ENCODE measurements at regions not wholly inside any gene's neighbourhood (a gene's known extent, or its start where the extent isn't known, plus 50 kb on each side); places are given as distances from the start of the nearest gene placed in this dataset.

DNA sequence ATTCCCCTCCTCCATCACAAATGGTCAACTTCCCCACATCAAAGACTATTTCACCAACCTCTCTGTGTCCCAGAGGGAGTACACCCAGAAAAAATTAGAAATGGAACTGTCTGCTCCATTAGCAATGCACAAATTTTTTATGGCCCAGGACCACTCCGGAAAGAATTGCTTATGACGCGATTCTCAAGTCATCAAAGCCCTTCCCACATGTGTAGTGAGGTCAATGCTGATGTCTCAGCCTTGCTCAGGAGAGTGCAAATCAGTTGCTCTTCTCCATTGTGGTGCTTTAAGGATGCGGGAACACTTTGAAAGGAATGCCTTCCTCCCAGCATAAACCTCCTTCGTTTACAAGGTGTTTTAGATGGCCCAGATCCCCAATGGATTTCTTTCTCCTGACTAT, 518.3 kb downstream of the PPARGC1A start:
- Mint-ChIP-seq H3K36me3 (no peaks in the 10 kb centered on the region), H3K9me3 (no peaks in the 10 kb centered on the region), H3K27me3 (no peaks in the 10 kb centered on the region), H3K27ac (no peak overlapping the region), H3K4me1 (no peaks in the 10 kb centered on the region), H3K4me3 (no peak overlapping the region)
- DNase-seq: no peak

- Mint-ChIP-seq H3K36me3 (no peaks in the 10 kb centered on the region), H3K4me1 (no peaks in the 10 kb centered on the region), H3K9me3 (no peaks in the 10 kb centered on the region), H3K4me3 (no peak overlapping the region), H3K27me3 (no peaks in the 10 kb centered on the region), H3K27ac (no peak overlapping the region)
- DNase-seq: no peak
Measured at GRCh38 chr4:23369331-23369730, 520.5 kb downstream of the PPARGC1A start.

- H3K4me1 Mint-ChIP-seq: no peaks in the 10 kb centered on the region
Measured at GRCh38 chr4:23368081-23368697, 521.7 kb downstream of the PPARGC1A start.

DNA sequence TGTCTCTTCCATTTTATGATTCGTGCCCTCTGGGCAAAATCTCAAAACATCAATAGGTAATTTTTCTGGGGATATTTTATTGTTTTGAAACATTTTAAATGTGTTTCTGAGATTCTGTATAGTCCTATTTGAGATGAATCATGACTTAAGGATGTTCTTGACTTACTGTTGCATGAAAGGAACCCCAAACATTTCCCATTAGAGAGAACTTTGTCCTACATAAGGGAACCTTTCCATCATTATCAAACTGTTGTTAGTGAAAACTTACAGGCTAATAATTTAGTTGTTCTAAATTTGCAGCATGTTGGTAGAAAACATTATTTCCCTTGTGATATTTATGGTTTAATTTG, 523.3 kb downstream of the PPARGC1A start:
- no peak for DNase-seq
- Mint-ChIP-seq H3K27ac (no peak overlapping the region), H3K36me3 (no peaks in the 10 kb centered on the region), H3K27me3 (no peaks in the 10 kb centered on the region), H3K9me3 (no peaks in the 10 kb centered on the region), H3K4me1 (no peaks in the 10 kb centered on the region), H3K4me3 (no peak overlapping the region)

More at GRCh38 chr4:23368081-23368697, 521.7 kb downstream of the PPARGC1A start:
- no peak for DNase-seq
- Mint-ChIP-seq H3K4me3 (no peak overlapping the region), H3K36me3 (no peaks in the 10 kb centered on the region), H3K27ac (no peak overlapping the region), H3K9me3 (no peaks in the 10 kb centered on the region), H3K27me3 (no peaks in the 10 kb centered on the region)

GRCh38 chr4:23365871-23366556, 523.8 kb downstream of the PPARGC1A start:
- no peaks in the 10 kb centered on the region for H3K9me3 Mint-ChIP-seq
- no peak overlapping the region for H3K27ac Mint-ChIP-seq
- H3K27me3 Mint-ChIP-seq: no peaks in the 10 kb centered on the region
- H3K4me1 Mint-ChIP-seq: no peaks in the 10 kb centered on the region
- no peaks in the 10 kb centered on the region for H3K36me3 Mint-ChIP-seq
- no peak for DNase-seq
- no peak overlapping the region for H3K4me3 Mint-ChIP-seq

- H3K27me3 Mint-ChIP-seq: no peaks in the 10 kb centered on the region
- no peak overlapping the region for H3K4me3 Mint-ChIP-seq
- no peak for DNase-seq
- no peaks in the 10 kb centered on the region for H3K4me1 Mint-ChIP-seq
- no peak overlapping the region for H3K27ac Mint-ChIP-seq
- no peaks in the 10 kb centered on the region for H3K36me3 Mint-ChIP-seq
- no peaks in the 10 kb centered on the region for H3K9me3 Mint-ChIP-seq
Measured at GRCh38 chr4:23365086-23365485, 524.8 kb downstream of the PPARGC1A start.

GRCh38 chr4:23364167-23364566, 525.7 kb downstream of the PPARGC1A start:
- no peak for DNase-seq
- Mint-ChIP-seq H3K9me3 (no peaks in the 10 kb centered on the region), H3K4me1 (no peaks in the 10 kb centered on the region), H3K27ac (no peak overlapping the region), H3K4me3 (no peak overlapping the region), H3K27me3 (no peaks in the 10 kb centered on the region), H3K36me3 (no peaks in the 10 kb centered on the region)

DNA sequence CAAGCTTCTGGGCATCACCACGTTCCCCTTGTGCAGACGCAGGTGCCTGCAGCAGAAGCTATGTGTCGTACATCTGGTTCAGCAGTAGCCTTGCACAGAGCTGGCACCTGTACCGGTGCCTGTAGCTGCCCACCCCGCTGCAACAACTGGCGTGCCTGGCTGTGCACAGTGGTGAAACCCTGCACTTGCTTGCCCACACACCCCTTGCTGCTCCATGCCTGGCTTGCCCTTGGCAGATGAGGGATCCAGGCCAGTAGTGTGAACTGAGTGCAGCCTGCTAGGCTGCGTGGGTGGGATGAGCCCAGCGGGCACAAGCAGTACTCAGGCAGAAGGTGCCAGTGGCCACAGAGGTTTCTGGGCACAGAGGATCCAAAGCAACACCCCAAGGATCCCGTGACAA, 528.4 kb downstream of the PPARGC1A start:
- Mint-ChIP-seq H3K27ac (no peak overlapping the region), H3K36me3 (no peaks in the 10 kb centered on the region), H3K9me3 (no peaks in the 10 kb centered on the region), H3K4me1 (no peaks in the 10 kb centered on the region), H3K4me3 (no peak overlapping the region), H3K27me3 (no peaks in the 10 kb centered on the region)
- DNase-seq: no peak

- H3K9me3 Mint-ChIP-seq: no peaks in the 10 kb centered on the region
- no peaks in the 10 kb centered on the region for H3K36me3 Mint-ChIP-seq
- H3K27ac Mint-ChIP-seq: no peak overlapping the region
- no peaks in the 10 kb centered on the region for H3K4me1 Mint-ChIP-seq
- no peak for DNase-seq
- H3K4me3 Mint-ChIP-seq: no peak overlapping the region
- no peaks in the 10 kb centered on the region for H3K27me3 Mint-ChIP-seq
Measured at GRCh38 chr4:23360718-23361117, 529.1 kb downstream of the PPARGC1A start.

DNA sequence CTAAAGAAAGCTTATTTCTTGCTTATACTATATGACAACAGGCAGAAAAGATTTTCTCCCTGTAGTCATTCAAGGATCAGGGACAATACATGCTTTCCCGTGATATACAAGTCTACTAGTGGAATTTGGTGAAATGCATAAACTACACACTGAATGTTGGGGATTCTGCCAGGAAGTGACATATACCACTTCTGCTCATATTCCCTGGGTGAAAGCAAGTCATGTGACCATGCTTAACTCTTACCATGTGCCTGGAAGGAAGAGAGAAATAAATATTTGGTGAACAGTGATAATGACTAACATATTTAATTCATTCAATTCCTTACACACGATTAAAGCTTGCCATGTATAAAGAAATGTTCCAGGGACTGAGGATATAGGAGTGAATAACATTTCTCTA, 534.6 kb downstream of the PPARGC1A start:
- no peak overlapping the region for H3K4me3 Mint-ChIP-seq

DNA sequence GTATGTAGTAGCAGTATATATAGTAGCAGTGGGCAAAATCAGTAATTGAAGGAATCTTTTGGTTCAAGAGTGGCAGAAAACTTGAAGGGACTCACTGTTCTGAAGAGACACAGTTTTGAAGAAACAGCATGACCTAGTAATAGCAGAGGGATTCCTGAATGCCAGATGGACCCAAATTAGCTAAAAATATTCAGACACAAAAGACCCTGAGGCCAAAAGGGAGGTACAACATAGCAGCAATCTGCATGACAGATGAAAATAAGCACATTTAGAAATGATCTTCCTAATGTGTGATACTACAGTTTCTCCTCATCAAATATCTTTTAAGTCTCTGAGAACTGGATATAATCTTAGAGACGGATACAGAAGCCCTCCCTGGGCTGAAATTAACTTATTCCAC, 536.6 kb downstream of the PPARGC1A start:
- DNase-seq: no peak
- H3K9me3 Mint-ChIP-seq: no peaks in the 10 kb centered on the region
- H3K27ac Mint-ChIP-seq: no peak overlapping the region
- no peaks in the 10 kb centered on the region for H3K4me1 Mint-ChIP-seq
- no peak overlapping the region for H3K4me3 Mint-ChIP-seq
- H3K27me3 Mint-ChIP-seq: no peaks in the 10 kb centered on the region
- no peaks in the 10 kb centered on the region for H3K36me3 Mint-ChIP-seq

More for the DNA sequence above, 534.6 kb downstream of the PPARGC1A start:
- Mint-ChIP-seq H3K27ac (no peak overlapping the region), H3K9me3 (no peaks in the 10 kb centered on the region), H3K36me3 (no peaks in the 10 kb centered on the region), H3K4me1 (no peaks in the 10 kb centered on the region), H3K27me3 (no peaks in the 10 kb centered on the region)
- no peak for DNase-seq

DNA sequence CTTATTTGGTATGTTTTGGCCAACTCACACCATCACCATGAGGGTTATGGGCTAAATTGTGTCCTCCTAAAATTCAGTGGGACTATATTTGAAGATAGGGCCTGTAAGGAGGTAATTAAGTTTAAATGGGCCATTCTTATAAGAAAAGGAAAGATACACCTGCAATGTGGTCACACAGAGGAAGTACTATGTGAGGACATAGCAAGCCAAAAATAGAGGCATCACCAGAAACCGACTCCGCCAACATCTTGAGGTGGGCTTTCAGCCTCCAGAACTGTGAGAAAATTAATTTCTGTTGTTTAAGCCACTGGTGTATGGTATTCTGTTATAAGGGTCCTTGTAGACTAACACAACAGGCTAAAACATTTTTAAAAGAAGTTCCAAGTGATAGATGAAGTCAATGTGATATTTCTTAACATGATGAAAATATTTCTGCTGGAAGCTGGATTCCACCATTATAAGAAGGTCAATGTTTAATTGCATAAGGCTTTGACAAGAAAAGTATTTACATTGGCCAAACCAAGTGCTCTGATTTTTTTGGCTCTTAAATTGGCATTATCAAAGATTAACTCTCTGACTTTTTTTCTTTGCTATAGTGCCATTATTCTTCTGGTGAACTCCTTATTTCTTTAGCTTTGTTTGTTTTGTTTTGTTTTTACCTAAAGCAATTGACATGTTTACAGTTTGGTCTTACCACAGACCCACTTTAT, 540.9 kb downstream of the PPARGC1A start:
- Mint-ChIP-seq H3K4me1 (no peaks in the 10 kb centered on the region), H3K9me3 (no peaks in the 10 kb centered on the region), H3K4me3 (no peak overlapping the region), H3K36me3 (no peaks in the 10 kb centered on the region), H3K27me3 (no peaks in the 10 kb centered on the region), H3K27ac (no peak overlapping the region)
- no peak for DNase-seq

DNA sequence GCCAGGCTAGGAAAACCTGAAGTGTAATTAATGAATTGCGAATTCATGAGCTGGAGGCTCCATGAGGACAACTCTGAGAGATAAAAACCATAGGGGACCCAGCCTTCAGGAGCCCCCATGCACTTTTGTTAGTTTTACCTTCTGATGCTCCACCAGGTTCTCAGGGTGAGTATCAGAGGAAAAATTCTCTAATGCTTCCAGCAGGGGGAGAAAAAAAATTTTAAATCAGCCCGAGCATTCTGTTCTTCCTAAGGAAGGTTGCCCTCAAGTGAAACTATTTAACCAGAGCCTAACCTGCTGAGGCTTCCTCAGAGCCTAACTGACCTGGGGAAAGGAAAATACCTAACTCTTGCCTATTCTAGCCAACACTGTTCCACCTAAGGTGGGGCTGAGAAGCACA, 552.6 kb downstream of the PPARGC1A start:
- H3K27ac Mint-ChIP-seq: no peak overlapping the region
- no peaks in the 10 kb centered on the region for H3K27me3 Mint-ChIP-seq
- peaks cover 2% of the 10 kb centered on the region for H3K36me3 Mint-ChIP-seq
- no peak overlapping the region for H3K4me3 Mint-ChIP-seq
- no peak for DNase-seq
- H3K4me1 Mint-ChIP-seq: peaks cover 28% of the 10 kb centered on the region
- peaks cover 9% of the 10 kb centered on the region for H3K9me3 Mint-ChIP-seq

DNA sequence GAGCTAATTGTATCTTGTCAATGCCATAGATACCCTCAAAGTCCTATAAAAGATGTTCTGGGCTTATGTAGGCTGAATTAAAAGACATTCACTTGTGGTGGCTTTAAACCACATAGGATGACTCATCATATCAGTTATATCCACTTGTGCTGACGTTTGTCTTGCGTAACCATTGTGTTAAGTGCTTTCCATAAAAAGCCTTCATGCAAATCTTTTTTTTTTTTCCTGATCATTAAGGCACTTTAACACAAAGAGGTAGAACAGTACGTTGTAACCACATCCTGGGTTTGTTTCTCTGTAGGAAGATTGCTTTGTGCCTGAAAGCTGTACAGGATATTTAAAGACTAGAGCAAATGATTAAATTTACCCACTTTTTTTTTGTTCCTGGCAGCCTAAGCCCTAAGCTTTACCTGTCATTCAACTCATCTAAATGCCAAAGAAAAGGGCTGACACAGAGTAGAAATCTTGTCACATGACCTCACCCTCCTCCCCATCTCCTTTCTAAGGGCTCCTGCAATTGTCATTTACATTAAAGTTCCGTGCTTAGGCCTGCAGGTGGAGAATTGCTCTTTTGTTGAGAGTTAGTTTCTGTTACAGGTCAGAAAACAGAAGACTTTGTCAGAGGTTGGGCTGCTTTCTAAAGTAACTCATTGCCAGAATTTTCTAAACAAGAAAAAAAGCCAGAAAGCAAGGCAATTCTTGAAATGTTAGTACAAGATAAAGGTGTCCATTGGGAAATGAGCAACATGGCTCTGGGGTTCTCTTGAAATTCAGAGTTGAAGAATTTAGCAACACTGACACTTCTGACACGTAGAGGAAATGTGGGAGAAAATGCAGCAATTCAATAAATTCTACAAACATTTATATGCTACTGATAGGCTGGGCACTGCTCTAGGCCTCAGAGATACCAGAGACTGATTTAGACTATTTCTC, 555.6 kb downstream of the PPARGC1A start:
- peaks cover 2% of the 10 kb centered on the region for H3K36me3 Mint-ChIP-seq
- H3K4me1 Mint-ChIP-seq: peaks cover 28% of the 10 kb centered on the region
- peak overlapping the region; percentile 40 for H3K4me3 Mint-ChIP-seq
- DNase-seq: peak; percentile 18
- H3K27me3 Mint-ChIP-seq: no peaks in the 10 kb centered on the region
- peaks cover 7% of the 10 kb centered on the region for H3K9me3 Mint-ChIP-seq
- peak overlapping the region; percentile 92 for H3K27ac Mint-ChIP-seq

- H3K36me3 Mint-ChIP-seq: peaks cover 2% of the 10 kb centered on the region
- H3K27me3 Mint-ChIP-seq: no peaks in the 10 kb centered on the region
- peaks cover 28% of the 10 kb centered on the region for H3K4me1 Mint-ChIP-seq
- peaks cover 7% of the 10 kb centered on the region for H3K9me3 Mint-ChIP-seq
- peak overlapping the region; percentile 2 for H3K4me3 Mint-ChIP-seq
- peak overlapping the region; percentile 92 for H3K27ac Mint-ChIP-seq
- DNase-seq: peak; percentile 0
Measured at GRCh38 chr4:23333556-23333945, 556.3 kb downstream of the PPARGC1A start.
